Central memory CD8-positive, alpha-beta T cell (primary cell): ENCODE measurements at regions not wholly inside any gene's neighbourhood (a gene's known extent, or its start where the extent isn't known, plus 50 kb on each side); places are given as distances from the start of the nearest gene placed in this dataset.
"Not testable (repeated sequence)": the region's sequence is repeated elsewhere in the genome, so short reads cannot be mapped to it uniquely, and the experiment has no call there.

Source experiments
- ATAC-seq: fragments of 150-1000 bp; cut with Tn5 transposase; replicated peaks from 2 replicates; pipeline ENCODE4 v1.10.0; 2022; ENCODE audit warnings: mild to moderate bottlenecking, moderate FRiP score, moderate number of reproducible peaks; ENCODE audit not compliant: poor library complexity, severe bottlenecking; ENCODE audit errors: extremely low read depth
- DNase-seq, 2 donors: peaks; one replicate each; pipeline ENCODE4 v3.0.0; 2021; ENCODE audit warnings: low spot score in 2 of 2
- H3K27ac Mint-ChIP-seq: one replicate; pipeline ENCODE4 v1.8.0; 2022; ENCODE audit warnings: low read depth, mild to moderate bottlenecking, moderate library complexity, mixed read lengths
- H3K27me3 Mint-ChIP-seq: one replicate; pipeline ENCODE4 v1.8.0; 2022; ENCODE audit warnings: mixed read lengths
- H3K36me3 Mint-ChIP-seq: one replicate; pipeline ENCODE4 v1.8.0; 2022; ENCODE audit warnings: mild to moderate bottlenecking, moderate library complexity, mixed read lengths; ENCODE audit not compliant: insufficient read depth
- H3K4me1 Mint-ChIP-seq: one replicate; pipeline ENCODE4 v1.8.0; 2022; ENCODE audit warnings: mixed read lengths
- H3K4me3 Mint-ChIP-seq: one replicate; pipeline ENCODE4 v1.8.0; 2022; ENCODE audit warnings: mild to moderate bottlenecking, moderate library complexity, mixed read lengths
- H3K9me3 Mint-ChIP-seq: one replicate; pipeline ENCODE4 v1.8.0; 2022; ENCODE audit warnings: mixed read lengths

GRCh38 chr4:104549736-104550135 lies 55.0 kb upstream of the CXXC4 start:
- DNase-seq = no peak
- H3K4me3 Mint-ChIP-seq = no peak overlapping the region
- no peak overlapping the region for H3K27ac Mint-ChIP-seq
- no peaks in the 10 kb centered on the region for H3K27me3 Mint-ChIP-seq
- H3K36me3 Mint-ChIP-seq = no peaks in the 10 kb centered on the region
- ATAC-seq = no peak
- H3K4me1 Mint-ChIP-seq = no peaks in the 10 kb centered on the region
- H3K9me3 Mint-ChIP-seq = no peaks in the 10 kb centered on the region

- no peaks in the 10 kb centered on the region for H3K4me1 Mint-ChIP-seq
- H3K9me3 Mint-ChIP-seq = peaks cover 3% of the 10 kb centered on the region
- no peak overlapping the region for H3K27ac Mint-ChIP-seq
- no peak overlapping the region for H3K4me3 Mint-ChIP-seq
- H3K27me3 Mint-ChIP-seq = no peaks in the 10 kb centered on the region
- no peaks in the 10 kb centered on the region for H3K36me3 Mint-ChIP-seq
- ATAC-seq (no peak), DNase-seq (no peak)
Measured at GRCh38 chr4:104559502-104559901, 64.8 kb upstream of the CXXC4 start.

- Mint-ChIP-seq H3K27ac (no peak overlapping the region), H3K9me3 (peaks cover 11% of the 10 kb centered on the region), H3K4me1 (no peaks in the 10 kb centered on the region), H3K27me3 (no peaks in the 10 kb centered on the region), H3K4me3 (no peak overlapping the region), H3K36me3 (no peaks in the 10 kb centered on the region)
- DNase-seq (no peak), ATAC-seq (no peak)
Measured at GRCh38 chr4:104571341-104571740, 76.6 kb upstream of the CXXC4 start.

GRCh38 chr4:104574371-104574770 lies 79.7 kb upstream of the CXXC4 start:
- DNase-seq = no peak
- H3K27me3 Mint-ChIP-seq = no peaks in the 10 kb centered on the region
- no peak for ATAC-seq
- no peaks in the 10 kb centered on the region for H3K36me3 Mint-ChIP-seq
- H3K9me3 Mint-ChIP-seq = peaks cover 11% of the 10 kb centered on the region
- H3K4me3 Mint-ChIP-seq = no peak overlapping the region
- no peaks in the 10 kb centered on the region for H3K4me1 Mint-ChIP-seq
- H3K27ac Mint-ChIP-seq = no peak overlapping the region

- Mint-ChIP-seq H3K36me3 (no peaks in the 10 kb centered on the region), H3K4me1 (no peaks in the 10 kb centered on the region), H3K9me3 (peaks cover 11% of the 10 kb centered on the region), H3K27me3 (no peaks in the 10 kb centered on the region), H3K27ac (no peak overlapping the region), H3K4me3 (no peak overlapping the region)
- no peak for ATAC-seq
- no peak for DNase-seq
Measured at GRCh38 chr4:104575278-104575677, 80.6 kb upstream of the CXXC4 start.

- no peak overlapping the region for H3K4me3 Mint-ChIP-seq
- no peaks in the 10 kb centered on the region for H3K4me1 Mint-ChIP-seq
- DNase-seq (no peak), ATAC-seq (no peak)
- no peak overlapping the region for H3K27ac Mint-ChIP-seq
- peaks cover 5% of the 10 kb centered on the region for H3K9me3 Mint-ChIP-seq
- no peaks in the 10 kb centered on the region for H3K36me3 Mint-ChIP-seq
- H3K27me3 Mint-ChIP-seq = no peaks in the 10 kb centered on the region
Measured at GRCh38 chr4:104577405-104577804, 82.7 kb upstream of the CXXC4 start.

GRCh38 chr4:104581476-104581875 lies 86.8 kb upstream of the CXXC4 start:
- H3K27ac Mint-ChIP-seq, DNase-seq, H3K4me3 Mint-ChIP-seq, ATAC-seq, H3K27me3 Mint-ChIP-seq, H3K4me1 Mint-ChIP-seq, H3K36me3 Mint-ChIP-seq, H3K9me3 Mint-ChIP-seq: not testable (repeated sequence)

GRCh38 chr4:104582056-104582455 lies 87.4 kb upstream of the CXXC4 start:
- not testable (repeated sequence) for H3K9me3 Mint-ChIP-seq, DNase-seq, H3K4me1 Mint-ChIP-seq, ATAC-seq, H3K36me3 Mint-ChIP-seq, H3K4me3 Mint-ChIP-seq, H3K27me3 Mint-ChIP-seq, H3K27ac Mint-ChIP-seq

- H3K27ac Mint-ChIP-seq = no peak overlapping the region
- no peaks in the 10 kb centered on the region for H3K27me3 Mint-ChIP-seq
- no peak overlapping the region for H3K4me3 Mint-ChIP-seq
- H3K4me1 Mint-ChIP-seq = no peaks in the 10 kb centered on the region
- ATAC-seq (no peak), DNase-seq (no peak)
- H3K9me3 Mint-ChIP-seq = peaks cover 13% of the 10 kb centered on the region
- H3K36me3 Mint-ChIP-seq = no peaks in the 10 kb centered on the region
Measured at GRCh38 chr4:104589264-104589868, 94.7 kb upstream of the CXXC4 start.

GRCh38 chr4:104591510-104591911 lies 96.8 kb upstream of the CXXC4 start:
- peaks cover 12% of the 10 kb centered on the region for H3K9me3 Mint-ChIP-seq

GRCh38 chr4:104592183-104592582 lies 97.5 kb upstream of the CXXC4 start:
- Mint-ChIP-seq H3K4me3 (no peak overlapping the region), H3K36me3 (no peaks in the 10 kb centered on the region)
- ATAC-seq = no peak

More at GRCh38 chr4:104591510-104591911, 96.8 kb upstream of the CXXC4 start:
- no peaks in the 10 kb centered on the region for H3K27me3 Mint-ChIP-seq
- DNase-seq (no peak), ATAC-seq (no peak)
- H3K4me3 Mint-ChIP-seq = no peak overlapping the region
- no peaks in the 10 kb centered on the region for H3K4me1 Mint-ChIP-seq
- no peak overlapping the region for H3K27ac Mint-ChIP-seq
- H3K36me3 Mint-ChIP-seq = no peaks in the 10 kb centered on the region

GRCh38 chr4:104593019-104593418 lies 98.3 kb upstream of the CXXC4 start:
- Mint-ChIP-seq H3K36me3 (no peaks in the 10 kb centered on the region), H3K4me3 (no peak overlapping the region), H3K4me1 (no peaks in the 10 kb centered on the region), H3K27ac (no peak overlapping the region), H3K9me3 (peaks cover 5% of the 10 kb centered on the region), H3K27me3 (no peaks in the 10 kb centered on the region)
- no peak for ATAC-seq
- DNase-seq = no peak

More at GRCh38 chr4:104592183-104592582, 97.5 kb upstream of the CXXC4 start:
- no peak for DNase-seq
- Mint-ChIP-seq H3K9me3 (peaks cover 6% of the 10 kb centered on the region), H3K4me1 (no peaks in the 10 kb centered on the region), H3K27me3 (no peaks in the 10 kb centered on the region), H3K27ac (no peak overlapping the region)

- no peak for DNase-seq
- ATAC-seq = no peak
- no peaks in the 10 kb centered on the region for H3K4me1 Mint-ChIP-seq
- H3K4me3 Mint-ChIP-seq = no peak overlapping the region
- H3K27me3 Mint-ChIP-seq = no peaks in the 10 kb centered on the region
- H3K27ac Mint-ChIP-seq = no peak overlapping the region
- H3K36me3 Mint-ChIP-seq = no peaks in the 10 kb centered on the region
- H3K9me3 Mint-ChIP-seq = peaks cover 5% of the 10 kb centered on the region
Measured at GRCh38 chr4:104596189-104596588, 101.5 kb upstream of the CXXC4 start.
